ENCODE measurements at regions not wholly inside any gene's neighbourhood (a gene's known extent, or its start where the extent isn't known, plus 50 kb on each side); places are given as distances from the start of the nearest gene placed in this dataset.
"Not testable (repeated sequence)": the region's sequence is repeated elsewhere in the genome, so short reads cannot be mapped to it uniquely, and the experiment has no call there.

GRCh38 chr2:83802604-83803003 lies 656.5 kb downstream of the SUCLG1 start:
- TF ChIP-seq POLR2A (IDR thresholded peaks at IDR 0.05) (no peak), POLR2AphosphoS5 (IDR thresholded peaks at IDR 0.05) (no peak)
- TF ChIP-seq, protein P1, sequence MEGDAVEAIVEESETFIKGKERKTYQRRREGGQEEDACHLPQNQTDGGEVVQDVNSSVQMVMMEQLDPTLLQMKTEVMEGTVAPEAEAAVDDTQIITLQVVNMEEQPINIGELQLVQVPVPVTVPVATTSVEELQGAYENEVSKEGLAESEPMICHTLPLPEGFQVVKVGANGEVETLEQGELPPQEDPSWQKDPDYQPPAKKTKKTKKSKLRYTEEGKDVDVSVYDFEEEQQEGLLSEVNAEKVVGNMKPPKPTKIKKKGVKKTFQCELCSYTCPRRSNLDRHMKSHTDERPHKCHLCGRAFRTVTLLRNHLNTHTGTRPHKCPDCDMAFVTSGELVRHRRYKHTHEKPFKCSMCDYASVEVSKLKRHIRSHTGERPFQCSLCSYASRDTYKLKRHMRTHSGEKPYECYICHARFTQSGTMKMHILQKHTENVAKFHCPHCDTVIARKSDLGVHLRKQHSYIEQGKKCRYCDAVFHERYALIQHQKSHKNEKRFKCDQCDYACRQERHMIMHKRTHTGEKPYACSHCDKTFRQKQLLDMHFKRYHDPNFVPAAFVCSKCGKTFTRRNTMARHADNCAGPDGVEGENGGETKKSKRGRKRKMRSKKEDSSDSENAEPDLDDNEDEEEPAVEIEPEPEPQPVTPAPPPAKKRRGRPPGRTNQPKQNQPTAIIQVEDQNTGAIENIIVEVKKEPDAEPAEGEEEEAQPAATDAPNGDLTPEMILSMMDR (IDR thresholded peaks at IDR 0.05), result no peak
- intact Hi-C loops (cut with DNase I; ENCODE audit: low total_unique reads), result no loop called here
- no peak for DNase-seq (ENCODE audit: low spot score in 2 of 2)
- H3K9me3 ChIP-seq, result no peaks in the 10 kb centered on the region
- no peaks in the 10 kb centered on the region for H3K36me3 ChIP-seq
- H3K4me3 ChIP-seq, result no peak overlapping the region
- H3K27ac ChIP-seq, result no peak overlapping the region
- H3K27me3 ChIP-seq, result no peaks in the 10 kb centered on the region
- H3K4me1 ChIP-seq, result no peaks in the 10 kb centered on the region

DNA sequence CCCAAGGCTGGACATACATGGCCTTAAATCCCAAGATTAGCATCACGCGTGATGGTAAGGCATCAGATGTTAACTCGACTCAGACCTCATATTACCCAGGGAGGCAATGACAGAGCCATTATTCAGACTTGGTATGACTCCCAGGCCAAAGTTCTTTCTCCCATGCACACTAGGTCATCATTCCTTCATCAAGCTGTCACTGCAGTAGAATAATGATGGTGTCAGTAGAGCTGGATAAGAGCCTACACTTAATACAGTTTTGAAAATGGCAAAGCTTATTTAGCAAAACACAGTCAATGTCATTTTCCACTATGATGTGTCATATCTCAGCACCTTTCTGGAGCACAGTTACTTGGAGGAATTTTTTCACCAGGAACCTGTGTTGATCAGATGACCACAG lies 663.3 kb downstream of the SUCLG1 start:
- TF ChIP-seq, protein P1 (IDR thresholded peaks at IDR 0.05), result no peak
- TF ChIP-seq POLR2A (IDR thresholded peaks at IDR 0.05) (no peak), POLR2AphosphoS5 (IDR thresholded peaks at IDR 0.05) (no peak)
- H3K4me1 ChIP-seq, result no peaks in the 10 kb centered on the region
- H3K27ac ChIP-seq, result no peak overlapping the region
- no peaks in the 10 kb centered on the region for H3K36me3 ChIP-seq
- no peak overlapping the region for H3K4me3 ChIP-seq
- intact Hi-C loops (cut with DNase I; ENCODE audit: low total_unique reads), result no loop called here
- DNase-seq (ENCODE audit: low spot score in 2 of 2), result no peak
- H3K27me3 ChIP-seq, result no peaks in the 10 kb centered on the region
- no peaks in the 10 kb centered on the region for H3K9me3 ChIP-seq

DNA sequence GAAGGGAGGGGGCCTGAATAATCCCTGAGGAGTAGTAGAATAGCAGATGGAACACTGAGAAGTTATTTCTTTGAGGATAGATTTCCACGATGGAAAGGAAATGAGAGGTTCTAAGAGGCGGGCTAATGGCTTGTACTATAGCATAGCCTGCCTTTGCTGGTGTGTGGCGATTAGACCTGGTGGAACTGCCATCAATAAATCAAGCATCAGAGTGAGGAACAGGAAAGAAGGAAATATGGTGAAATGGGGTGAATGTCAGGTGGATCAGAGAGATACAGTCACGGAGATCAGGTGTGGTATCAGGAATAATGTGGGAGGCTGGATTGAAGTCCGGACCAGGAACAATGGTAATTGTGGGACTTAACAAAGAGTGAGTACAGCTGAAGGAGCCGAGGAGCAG lies 668.6 kb downstream of the SUCLG1 start:
- intact Hi-C loops (cut with DNase I; ENCODE audit: low total_unique reads); H3K4me1 ChIP-seq; H3K27ac ChIP-seq; DNase-seq (ENCODE audit: low spot score in 2 of 2); H3K9me3 ChIP-seq; H3K4me3 ChIP-seq; H3K36me3 ChIP-seq; H3K27me3 ChIP-seq: not testable (repeated sequence)

DNA sequence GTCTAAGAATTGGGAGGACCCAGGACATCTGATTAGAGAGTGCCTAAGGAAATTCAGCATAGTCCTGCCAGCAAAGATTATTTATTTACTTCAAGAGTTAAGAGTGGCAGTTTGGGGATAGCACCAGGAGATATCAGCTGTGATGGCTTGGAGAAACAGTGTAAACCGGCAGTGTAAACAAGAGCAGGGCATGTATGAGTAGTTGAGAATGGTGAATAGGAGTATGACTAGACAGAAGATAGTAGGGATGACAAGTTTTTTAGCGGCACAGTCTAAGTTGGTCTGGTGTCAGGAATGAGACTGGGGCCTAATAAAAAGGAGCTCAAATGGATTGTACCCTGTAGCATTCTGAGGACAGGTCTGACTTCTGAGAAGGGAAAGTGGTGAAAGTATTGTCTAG lies 669.4 kb downstream of the SUCLG1 start:
- H3K4me1 ChIP-seq; H3K36me3 ChIP-seq; H3K27me3 ChIP-seq; H3K27ac ChIP-seq; intact Hi-C loops (cut with DNase I; ENCODE audit: low total_unique reads); DNase-seq (ENCODE audit: low spot score in 2 of 2); H3K9me3 ChIP-seq; H3K4me3 ChIP-seq: not testable (repeated sequence)

- H3K9me3 ChIP-seq; intact Hi-C loops (cut with DNase I; ENCODE audit: low total_unique reads): not testable (repeated sequence)
Observed at GRCh38 chr2:83788938-83789566, 670.0 kb downstream of the SUCLG1 start.

GRCh38 chr2:83787189-83787588 lies 671.9 kb downstream of the SUCLG1 start:
- no peak for DNase-seq (ENCODE audit: low spot score in 2 of 2)
- no peak for TF ChIP-seq POLR2A (IDR thresholded peaks at IDR 0.05)
- TF ChIP-seq POLR2AphosphoS5 (IDR thresholded peaks at IDR 0.05), result no peak
- TF ChIP-seq, protein P1 (IDR thresholded peaks at IDR 0.05), result no peak
- Histone ChIP-seq H3K4me3 (no peak overlapping the region), H3K27me3 (no peaks in the 10 kb centered on the region), H3K4me1 (no peaks in the 10 kb centered on the region), H3K9me3 (no peaks in the 10 kb centered on the region), H3K36me3 (no peaks in the 10 kb centered on the region), H3K27ac (no peak overlapping the region)
- intact Hi-C loops (cut with DNase I; ENCODE audit: low total_unique reads), result no loop called here

More at GRCh38 chr2:83788938-83789566, 670.0 kb downstream of the SUCLG1 start:
- not testable (repeated sequence) for H3K27me3 ChIP-seq; H3K27ac ChIP-seq; H3K36me3 ChIP-seq; H3K4me3 ChIP-seq; DNase-seq (ENCODE audit: low spot score in 2 of 2); H3K4me1 ChIP-seq

GRCh38 chr2:83786140-83786539 lies 672.9 kb downstream of the SUCLG1 start:
- no peaks in the 10 kb centered on the region for H3K9me3 ChIP-seq
- no peaks in the 10 kb centered on the region for H3K4me1 ChIP-seq
- TF ChIP-seq POLR2A (IDR thresholded peaks at IDR 0.05) (no peak), POLR2AphosphoS5 (IDR thresholded peaks at IDR 0.05) (no peak)
- H3K36me3 ChIP-seq, result no peaks in the 10 kb centered on the region
- H3K4me3 ChIP-seq, result no peak overlapping the region
- H3K27ac ChIP-seq, result no peak overlapping the region
- no peak for DNase-seq (ENCODE audit: low spot score in 2 of 2)
- intact Hi-C loops (cut with DNase I; ENCODE audit: low total_unique reads), result no loop called here
- no peaks in the 10 kb centered on the region for H3K27me3 ChIP-seq

Measured in breast epithelium (tissue), 4 donors.